ENCODE measurements at regions not wholly inside any gene's neighbourhood (a gene's known extent, or its start where the extent isn't known, plus 50 kb on each side); places are given as distances from the start of the nearest gene placed in this dataset.
"Not testable (repeated sequence)": the region's sequence is repeated elsewhere in the genome, so short reads cannot be mapped to it uniquely, and the experiment has no call there.

DNA sequence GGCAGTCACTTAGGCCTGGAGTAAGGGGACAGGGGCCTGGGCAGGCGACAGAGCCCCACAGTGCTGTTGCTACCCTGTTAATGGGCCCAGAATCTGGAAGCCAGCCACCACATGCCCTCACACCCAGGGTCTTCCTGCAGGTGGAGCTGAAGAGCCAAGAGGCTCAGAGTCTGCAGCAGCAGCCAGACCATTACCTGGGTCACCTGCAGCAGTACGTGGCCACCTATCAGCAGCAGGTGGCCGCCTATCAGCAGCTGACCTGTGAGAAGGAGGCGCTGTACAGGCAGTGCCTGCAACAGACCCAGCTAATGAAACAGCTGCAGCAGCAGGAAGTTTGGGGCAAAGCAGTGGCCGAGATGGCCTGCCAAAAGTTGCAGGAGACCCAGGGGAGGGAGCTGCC, 104.2 kb upstream of the FAN1 start:
- H3K27ac ChIP-seq; intact Hi-C loops (cut with DNase I); H3K4me3 ChIP-seq; H3K4me1 ChIP-seq; H3K9me3 ChIP-seq; H3K36me3 ChIP-seq; DNase-seq: not testable (repeated sequence)
- WGBS, 2 donors = 50 to 68% methylated on average over 1 to 2 of the region's 5 CpGs
- H3K27me3 ChIP-seq = peaks cover 0 to 11% (median 0%) of the 10 kb centered on the region in 4 donors
- TF ChIP-seq, protein P1, sequence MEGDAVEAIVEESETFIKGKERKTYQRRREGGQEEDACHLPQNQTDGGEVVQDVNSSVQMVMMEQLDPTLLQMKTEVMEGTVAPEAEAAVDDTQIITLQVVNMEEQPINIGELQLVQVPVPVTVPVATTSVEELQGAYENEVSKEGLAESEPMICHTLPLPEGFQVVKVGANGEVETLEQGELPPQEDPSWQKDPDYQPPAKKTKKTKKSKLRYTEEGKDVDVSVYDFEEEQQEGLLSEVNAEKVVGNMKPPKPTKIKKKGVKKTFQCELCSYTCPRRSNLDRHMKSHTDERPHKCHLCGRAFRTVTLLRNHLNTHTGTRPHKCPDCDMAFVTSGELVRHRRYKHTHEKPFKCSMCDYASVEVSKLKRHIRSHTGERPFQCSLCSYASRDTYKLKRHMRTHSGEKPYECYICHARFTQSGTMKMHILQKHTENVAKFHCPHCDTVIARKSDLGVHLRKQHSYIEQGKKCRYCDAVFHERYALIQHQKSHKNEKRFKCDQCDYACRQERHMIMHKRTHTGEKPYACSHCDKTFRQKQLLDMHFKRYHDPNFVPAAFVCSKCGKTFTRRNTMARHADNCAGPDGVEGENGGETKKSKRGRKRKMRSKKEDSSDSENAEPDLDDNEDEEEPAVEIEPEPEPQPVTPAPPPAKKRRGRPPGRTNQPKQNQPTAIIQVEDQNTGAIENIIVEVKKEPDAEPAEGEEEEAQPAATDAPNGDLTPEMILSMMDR (IDR thresholded peaks at IDR 0.05) = peak in 2 of 6 experiments; percentile 39 to 40

DNA sequence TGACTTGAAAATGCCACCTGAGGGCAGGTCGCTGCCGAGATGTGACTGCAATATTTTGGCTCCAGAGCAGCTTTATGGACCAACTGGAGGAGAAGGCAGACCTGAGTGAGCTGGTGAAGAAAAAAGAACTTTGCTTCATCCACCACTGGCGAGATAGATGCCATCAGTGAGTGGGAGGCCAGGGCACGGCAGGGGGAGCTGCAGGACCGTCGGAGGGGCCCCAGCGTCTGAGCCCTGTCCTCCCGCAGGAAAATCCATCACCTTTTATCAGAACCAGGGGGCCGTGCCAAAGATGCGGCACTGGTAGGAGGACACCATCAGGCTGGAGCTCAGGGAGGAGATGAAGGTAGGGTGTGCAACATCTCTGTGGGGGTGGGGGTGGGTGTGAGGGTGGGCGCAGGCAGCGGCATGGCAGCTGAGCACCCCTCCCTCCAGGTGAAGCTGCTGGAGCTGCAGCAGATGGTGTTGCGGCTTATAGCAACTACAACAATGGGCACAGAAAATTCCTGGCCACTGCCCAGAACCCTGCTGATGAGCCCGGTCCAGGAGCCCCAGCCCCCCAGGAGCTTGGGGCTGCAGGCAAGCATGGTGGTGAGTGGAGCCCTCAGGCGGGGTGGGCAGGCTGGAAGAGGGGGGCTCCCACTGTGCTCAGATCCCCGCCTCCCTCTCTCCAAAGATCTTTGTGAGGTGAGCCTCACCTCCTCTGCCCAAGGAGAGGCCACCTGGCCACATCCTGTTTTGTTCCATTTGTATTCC, 102.4 kb upstream of the FAN1 start:
- H3K36me3 ChIP-seq; intact Hi-C loops (cut with DNase I); H3K9me3 ChIP-seq; H3K27ac ChIP-seq; H3K27me3 ChIP-seq; H3K4me1 ChIP-seq; DNase-seq; H3K4me3 ChIP-seq: not testable (repeated sequence)
- TF ChIP-seq, protein P1 (IDR thresholded peaks at IDR 0.05) = peak in 2 of 6 experiments; percentile 28 to 30
- 58 to 59% methylated on average over 4 to 5 of the region's 16 CpGs for WGBS, 2 donors

DNA sequence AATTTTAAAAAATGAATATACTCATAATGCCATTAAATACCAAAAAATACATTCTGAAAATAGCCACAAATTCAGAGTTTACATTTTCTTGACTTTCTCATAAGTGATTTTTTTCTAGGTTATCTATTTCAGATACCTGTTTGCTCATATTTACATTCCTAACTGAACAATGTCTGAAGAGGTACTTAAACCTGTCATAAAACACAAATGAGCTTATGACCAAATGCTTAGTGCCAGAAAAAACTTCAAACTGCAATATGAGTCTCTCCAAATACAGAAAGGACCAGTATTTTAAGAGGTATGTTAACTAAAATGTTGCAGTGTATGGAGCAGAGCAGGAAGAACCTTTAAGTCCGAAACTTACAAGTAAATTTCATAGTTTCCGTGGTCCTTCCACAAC, 101.7 kb upstream of the FAN1 start:
- H3K4me3 ChIP-seq; H3K27me3 ChIP-seq; H3K4me1 ChIP-seq; intact Hi-C loops (cut with DNase I); DNase-seq; H3K36me3 ChIP-seq; H3K9me3 ChIP-seq; H3K27ac ChIP-seq: not testable (repeated sequence)
- WGBS, 2 donors = 86 to 88% methylated on average over 2 of the region's 2 CpGs

DNA sequence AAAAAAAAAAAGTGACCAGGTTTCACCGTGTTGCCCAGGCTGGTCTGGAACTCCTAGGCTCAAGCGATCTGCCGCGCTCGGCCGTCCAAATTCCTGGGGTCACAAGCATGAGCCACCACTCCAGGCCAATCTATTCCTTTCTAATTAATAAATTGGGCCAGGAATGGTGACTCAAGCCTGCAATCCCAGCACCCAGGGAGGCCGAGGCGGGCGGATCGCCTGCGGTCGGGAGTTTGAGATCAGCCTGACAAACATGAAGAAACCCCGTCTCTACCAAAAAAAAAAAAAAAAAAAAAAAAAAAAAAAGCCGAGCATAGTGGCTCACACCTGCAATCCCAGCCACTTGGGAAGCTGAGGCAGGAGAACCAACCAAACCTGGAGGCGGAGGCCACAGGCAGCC, 100.0 kb upstream of the FAN1 start:
- H3K27me3 ChIP-seq; DNase-seq; H3K36me3 ChIP-seq; H3K4me3 ChIP-seq; H3K9me3 ChIP-seq; intact Hi-C loops (cut with DNase I); H3K4me1 ChIP-seq; H3K27ac ChIP-seq: not testable (repeated sequence)
- WGBS, 2 donors = 91 to 98% methylated on average over 8 of the region's 15 CpGs

DNA sequence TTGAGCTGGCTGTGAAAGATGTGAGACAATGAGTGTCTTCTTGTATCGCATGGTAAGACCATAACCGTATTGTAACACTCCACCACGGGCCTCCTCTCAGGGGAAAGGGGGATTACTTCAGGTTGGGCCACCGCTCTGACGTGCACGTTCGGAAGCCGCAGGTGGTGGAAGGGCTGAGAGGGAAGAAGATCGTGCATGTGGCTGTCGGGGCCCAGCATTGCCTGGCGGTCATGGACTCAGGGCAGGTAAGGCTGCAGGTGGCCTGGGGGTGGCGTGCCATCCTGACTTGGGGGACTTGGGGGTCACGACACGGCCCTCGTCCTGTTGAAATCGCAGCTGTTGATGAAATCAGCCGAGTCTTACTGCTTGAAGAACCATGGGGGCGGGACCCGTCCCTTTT, 87.3 kb upstream of the FAN1 start:
- no peaks in the 10 kb centered on the region for H3K27me3 ChIP-seq
- H3K9me3 ChIP-seq = no peaks in the 10 kb centered on the region
- WGBS, 2 donors = 88 to 93% methylated on average over 5 to 14 of the region's 19 CpGs
- no peak overlapping the region for H3K27ac ChIP-seq
- no peaks in the 10 kb centered on the region for H3K36me3 ChIP-seq
- no peak for TF ChIP-seq POLR2A (IDR thresholded peaks at IDR 0.05)
- TF ChIP-seq, protein P1 (IDR thresholded peaks at IDR 0.05) = no peak
- intact Hi-C loops (cut with DNase I) = no loop called here
- H3K4me3 ChIP-seq = no peak overlapping the region
- no peak for DNase-seq
- H3K4me1 ChIP-seq = no peaks in the 10 kb centered on the region

DNA sequence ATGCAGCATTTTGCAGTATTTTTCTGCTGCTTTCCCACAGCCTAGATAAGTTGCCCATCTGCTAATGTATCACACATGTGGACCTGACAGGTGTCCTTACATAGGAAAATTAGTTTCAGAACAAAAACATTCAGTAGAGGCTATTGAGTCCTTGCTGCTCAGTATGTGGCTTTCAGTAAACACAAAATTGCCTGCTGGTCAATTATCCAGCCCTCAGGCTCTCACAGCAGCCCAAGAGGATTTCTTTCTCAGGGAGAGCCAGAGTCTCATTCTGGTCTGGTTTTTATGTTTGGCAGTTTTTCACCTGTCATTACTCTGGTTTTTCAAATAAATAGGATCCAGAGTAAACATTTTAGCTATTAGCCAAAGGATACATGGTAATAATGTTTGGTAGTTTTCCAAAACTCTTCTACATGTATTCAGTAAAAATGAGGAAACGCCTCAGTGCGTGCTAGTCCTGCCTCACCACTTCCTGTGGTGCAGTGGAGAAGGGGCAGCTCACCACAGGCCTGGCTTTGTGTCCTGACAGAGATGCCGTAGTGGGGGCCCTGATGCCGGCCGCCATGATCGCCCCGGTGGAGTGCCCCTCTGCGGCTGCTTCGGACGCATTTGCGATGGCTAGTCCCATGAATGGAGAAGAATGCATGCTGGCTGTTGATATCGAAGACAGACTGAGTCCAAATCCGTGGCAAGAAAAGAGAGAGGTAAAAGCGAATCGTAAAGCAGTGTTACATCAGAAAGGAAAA, 80.5 kb upstream of the FAN1 start:
- 78 to 89% methylated on average over 14 to 15 of the region's 15 CpGs for WGBS, 2 donors
- DNase-seq; H3K4me1 ChIP-seq; H3K27me3 ChIP-seq; H3K36me3 ChIP-seq; H3K27ac ChIP-seq; intact Hi-C loops (cut with DNase I); H3K9me3 ChIP-seq: not testable (repeated sequence)
- peak overlapping the region in 1 of 4 donors; percentile 25 for H3K4me3 ChIP-seq

All from esophagus squamous epithelium (tissue), 5 donors.